ENCODE measurements at regions not wholly inside any gene's neighbourhood (a gene's known extent, or its start where the extent isn't known, plus 50 kb on each side); places are given as distances from the start of the nearest gene placed in this dataset.

- Histone ChIP-seq H3K9me2 (no peaks in the 10 kb centered on the region), H3K27ac (ENCODE audit: low read depth in 2 of 2, low read length in 1 of 2) (no peak overlapping the region), H3K27me3 (ENCODE audit: insufficient read depth) (no peaks in the 10 kb centered on the region), H3K36me3 (replicated peaks in 1 of 2; ENCODE audit: control insufficient read depth in 1 of 2, insufficient read depth in 2 of 2, low read length in 1 of 2) (no peaks in the 10 kb centered on the region), H3K9ac (no peak overlapping the region), H4K20me1 (ENCODE audit: insufficient read depth) (no peaks in the 10 kb centered on the region), H3K4me3 (ENCODE audit: low read depth in 2 of 2, low read length in 1 of 2) (no peak overlapping the region), H3K79me2 (ENCODE audit: insufficient read depth) (no peaks in the 10 kb centered on the region), H3K9me3 (no peaks in the 10 kb centered on the region), H3K4me1 (ENCODE audit: control insufficient read depth in 1 of 2, insufficient read depth in 2 of 2, low read depth in 1 of 2, low read length in 1 of 2) (no peaks in the 10 kb centered on the region), H3F3A (replicated peaks; ENCODE audit: insufficient read depth) (no peaks in the 10 kb centered on the region), H2AFZ (ENCODE audit: low read depth) (no peak overlapping the region), H3K4me2 (no peak overlapping the region)
- no peak for TF ChIP-seq SIN3A (IDR thresholded peaks at IDR 0.05; ENCODE audit: borderline replicate concordance, low read depth, low read length)
- DNase-seq: no peak
- ChIA-PET CTCF (interaction anchor here (1.3 kb wide), 1 partner anchor 36 kb away, joined by 6 read pairs; no protein-coding TSS in a partner anchor), POLR2A (no interaction called here)
- WGBS (ENCODE audit: low lambda C conversion rate): 69% methylated on average over 1 of the region's 1 CpG
Observed at GRCh38 chr11:26017322-26017860, 314.5 kb upstream of the ANO3 start.

DNA sequence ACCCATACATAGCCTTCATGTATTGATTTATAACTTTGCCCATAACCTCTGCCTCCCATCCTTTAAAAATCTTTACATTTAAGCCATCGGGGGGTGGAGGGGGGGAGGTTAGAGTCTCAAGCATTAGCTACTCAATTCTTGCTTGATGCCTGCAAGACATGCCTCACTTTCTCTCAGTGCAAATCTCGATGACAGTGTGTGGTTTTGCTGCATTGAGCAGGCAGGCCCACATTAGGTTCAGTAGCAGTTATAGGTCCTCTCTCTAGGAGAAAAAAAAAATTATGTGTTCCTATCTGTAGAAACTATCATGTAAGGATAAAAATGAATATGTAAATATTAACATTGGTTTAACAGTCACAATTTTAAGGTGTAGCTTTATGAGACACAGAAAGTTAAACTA is 314.0 kb upstream of the ANO3 start:
- no peaks in the 10 kb centered on the region; a peak in 1 of 4 replicates for H3K4me1 ChIP-seq (ENCODE audit: control insufficient read depth in 1 of 2, insufficient read depth in 2 of 2, low read depth in 1 of 2, low read length in 1 of 2)
- DNase-seq: no peak
- ChIA-PET POLR2A (no interaction called here), CTCF (interaction anchor here (1.3 kb wide), 1 partner anchor 36 kb away, joined by 6 read pairs; no protein-coding TSS in a partner anchor)
- no peaks in the 10 kb centered on the region for H4K20me1 ChIP-seq (ENCODE audit: insufficient read depth)
- H3K27me3 ChIP-seq (ENCODE audit: insufficient read depth): no peaks in the 10 kb centered on the region
- H2AFZ ChIP-seq (ENCODE audit: low read depth): no peak overlapping the region
- H3K9me3 ChIP-seq: no peaks in the 10 kb centered on the region
- H3K36me3 ChIP-seq (replicated peaks in 1 of 2; ENCODE audit: control insufficient read depth in 1 of 2, insufficient read depth in 2 of 2, low read length in 1 of 2): no peaks in the 10 kb centered on the region
- H3K4me2 ChIP-seq: no peak overlapping the region
- 83% methylated on average over 2 of the region's 2 CpGs for WGBS (ENCODE audit: low lambda C conversion rate)
- no peak overlapping the region for H3K4me3 ChIP-seq (ENCODE audit: low read depth in 2 of 2, low read length in 1 of 2)
- no peaks in the 10 kb centered on the region for H3K79me2 ChIP-seq (ENCODE audit: insufficient read depth)
- TF ChIP-seq FOSL2 (IDR thresholded peaks at IDR 0.05; ENCODE audit: borderline replicate concordance, low read depth): no peak
- TF ChIP-seq FOXM1 (IDR thresholded peaks at IDR 0.05; ENCODE audit: low read depth): no peak
- H3K9me2 ChIP-seq: no peaks in the 10 kb centered on the region
- H3K9ac ChIP-seq: no peak overlapping the region
- no peak overlapping the region for H3K27ac ChIP-seq (ENCODE audit: low read depth in 2 of 2, low read length in 1 of 2)
- no peaks in the 10 kb centered on the region for H3F3A ChIP-seq (replicated peaks; ENCODE audit: insufficient read depth)

DNA sequence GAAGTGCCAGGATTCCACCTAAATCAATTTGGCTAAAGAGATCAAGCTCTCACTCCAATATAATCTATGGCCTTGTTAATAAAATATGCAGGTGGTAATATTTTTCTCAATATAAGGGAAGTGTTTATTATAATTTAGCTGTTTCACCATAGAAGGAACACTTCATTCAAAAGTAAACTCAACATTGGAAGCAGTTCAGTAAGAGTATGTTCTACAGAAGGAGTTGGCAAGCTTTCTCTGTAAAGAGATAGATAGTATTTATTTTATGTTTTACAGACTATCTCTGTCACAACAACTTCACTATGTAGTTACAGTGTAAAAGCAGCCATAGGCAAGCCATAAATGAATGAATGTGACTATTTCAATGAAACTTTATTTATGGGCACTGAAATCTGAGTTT is 313.6 kb upstream of the ANO3 start:
- ChIA-PET CTCF (interaction anchor here (1.3 kb wide), 1 partner anchor 36 kb away, joined by 6 read pairs; no protein-coding TSS in a partner anchor), POLR2A (no interaction called here)
- no peak for DNase-seq
- H3K9me2 ChIP-seq: no peaks in the 10 kb centered on the region
- no peak overlapping the region for H3K4me2 ChIP-seq
- no peaks in the 10 kb centered on the region for H3K9me3 ChIP-seq
- no peaks in the 10 kb centered on the region for H3K79me2 ChIP-seq (ENCODE audit: insufficient read depth)
- H4K20me1 ChIP-seq (ENCODE audit: insufficient read depth): no peaks in the 10 kb centered on the region
- H3K27ac ChIP-seq (ENCODE audit: low read depth in 2 of 2, low read length in 1 of 2): no peak overlapping the region
- no peaks in the 10 kb centered on the region for H3K36me3 ChIP-seq (replicated peaks in 1 of 2; ENCODE audit: control insufficient read depth in 1 of 2, insufficient read depth in 2 of 2, low read length in 1 of 2)
- no peaks in the 10 kb centered on the region for H3K27me3 ChIP-seq (ENCODE audit: insufficient read depth)
- TF ChIP-seq, protein P1, sequence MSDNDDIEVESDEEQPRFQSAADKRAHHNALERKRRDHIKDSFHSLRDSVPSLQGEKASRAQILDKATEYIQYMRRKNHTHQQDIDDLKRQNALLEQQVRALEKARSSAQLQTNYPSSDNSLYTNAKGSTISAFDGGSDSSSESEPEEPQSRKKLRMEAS (IDR thresholded peaks at IDR 0.05; ENCODE audit: low read depth): no peak
- TF ChIP-seq TCF12 (IDR thresholded peaks at IDR 0.05): no peak
- TF ChIP-seq USF1 (IDR thresholded peaks at IDR 0.05; ENCODE audit: borderline replicate concordance, low read depth): no peak
- TF ChIP-seq NRF1 (IDR thresholded peaks at IDR 0.05; ENCODE audit: low read depth, low read length): no peak
- TF ChIP-seq, protein P2, sequence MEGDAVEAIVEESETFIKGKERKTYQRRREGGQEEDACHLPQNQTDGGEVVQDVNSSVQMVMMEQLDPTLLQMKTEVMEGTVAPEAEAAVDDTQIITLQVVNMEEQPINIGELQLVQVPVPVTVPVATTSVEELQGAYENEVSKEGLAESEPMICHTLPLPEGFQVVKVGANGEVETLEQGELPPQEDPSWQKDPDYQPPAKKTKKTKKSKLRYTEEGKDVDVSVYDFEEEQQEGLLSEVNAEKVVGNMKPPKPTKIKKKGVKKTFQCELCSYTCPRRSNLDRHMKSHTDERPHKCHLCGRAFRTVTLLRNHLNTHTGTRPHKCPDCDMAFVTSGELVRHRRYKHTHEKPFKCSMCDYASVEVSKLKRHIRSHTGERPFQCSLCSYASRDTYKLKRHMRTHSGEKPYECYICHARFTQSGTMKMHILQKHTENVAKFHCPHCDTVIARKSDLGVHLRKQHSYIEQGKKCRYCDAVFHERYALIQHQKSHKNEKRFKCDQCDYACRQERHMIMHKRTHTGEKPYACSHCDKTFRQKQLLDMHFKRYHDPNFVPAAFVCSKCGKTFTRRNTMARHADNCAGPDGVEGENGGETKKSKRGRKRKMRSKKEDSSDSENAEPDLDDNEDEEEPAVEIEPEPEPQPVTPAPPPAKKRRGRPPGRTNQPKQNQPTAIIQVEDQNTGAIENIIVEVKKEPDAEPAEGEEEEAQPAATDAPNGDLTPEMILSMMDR (IDR thresholded peaks at IDR 0.05): no peak
- TF ChIP-seq YY1 (IDR thresholded peaks at IDR 0.05; ENCODE audit: low read depth): no peak
- no peak for TF ChIP-seq RAD21 (IDR thresholded peaks at IDR 0.05; ENCODE audit: low read length)
- no peaks in the 10 kb centered on the region for H3F3A ChIP-seq (replicated peaks; ENCODE audit: insufficient read depth)
- H3K4me1 ChIP-seq (ENCODE audit: control insufficient read depth in 1 of 2, insufficient read depth in 2 of 2, low read depth in 1 of 2, low read length in 1 of 2): no peaks in the 10 kb centered on the region; a peak in 1 of 4 replicates
- H3K9ac ChIP-seq: no peak overlapping the region
- no peak overlapping the region for H2AFZ ChIP-seq (ENCODE audit: low read depth)
- H3K4me3 ChIP-seq (ENCODE audit: low read depth in 2 of 2, low read length in 1 of 2): no peak overlapping the region

Data from SK-N-SH (cell line).